ENCODE measurements at regions not wholly inside any gene's neighbourhood (a gene's known extent, or its start where the extent isn't known, plus 50 kb on each side); places are given as distances from the start of the nearest gene placed in this dataset.

GRCh38 chr4:123020285-123020684 lies 97.9 kb upstream of the NUDT6 start:
- H3K27me3 ChIP-seq (ENCODE audit: insufficient read depth) = no peaks in the 10 kb centered on the region
- WGBS (ENCODE audit: low lambda C conversion rate) = 98% methylated on average over 11 of the region's 11 CpGs
- CTCF ChIA-PET = no interaction called here

More at GRCh38 chr4:123020285-123020684, 97.9 kb upstream of the NUDT6 start:
- no peak overlapping the region for H3K4me3 ChIP-seq (ENCODE audit: low read depth in 2 of 2, low read length in 1 of 2)
- H3K9ac ChIP-seq = no peak overlapping the region
- TF ChIP-seq NFIC (IDR thresholded peaks at IDR 0.05; ENCODE audit: borderline replicate concordance) (no peak), SMC3 (IDR thresholded peaks at IDR 0.05; ENCODE audit: low read depth, low read length) (no peak), CTCF (IDR thresholded peaks at IDR 0.05) (no peak), CHD2 (IDR thresholded peaks at IDR 0.05; ENCODE audit: low read length, partially characterized antibody) (no peak), TAF1 (IDR thresholded peaks at IDR 0.05; ENCODE audit: borderline replicate concordance, low read depth, low read length) (no peak), MAX (IDR thresholded peaks at IDR 0.05; ENCODE audit: low read depth) (no peak), EZH2phosphoT487 (IDR thresholded peaks at IDR 0.05; ENCODE audit: borderline replicate concordance, low read depth) (no peak), PBX3 (IDR thresholded peaks at IDR 0.05) (no peak), ELF1 (IDR thresholded peaks at IDR 0.05) (no peak), RAD21 (IDR thresholded peaks at IDR 0.05; ENCODE audit: low read length) (no peak), POLR2AphosphoS5 (IDR thresholded peaks at IDR 0.05; ENCODE audit: low read depth, low read length) (no peak), GATA2 (CRISPR knock-in tag; IDR thresholded peaks at IDR 0.05) (no peak), YY1 (IDR thresholded peaks at IDR 0.05; ENCODE audit: low read depth) (no peak), SIN3A (IDR thresholded peaks at IDR 0.05; ENCODE audit: borderline replicate concordance, low read depth, low read length) (no peak), RCOR1 (IDR thresholded peaks at IDR 0.05; ENCODE audit: low read length) (no peak), RFX5 (IDR thresholded peaks at IDR 0.05; ENCODE audit: low read length) (no peak), USF1 (IDR thresholded peaks at IDR 0.05; ENCODE audit: borderline replicate concordance, low read depth) (no peak), MXI1 (IDR thresholded peaks at IDR 0.05; ENCODE audit: low read depth, low read length) (no peak), GABPA (IDR thresholded peaks at IDR 0.05; ENCODE audit: low read depth) (no peak), NRF1 (IDR thresholded peaks at IDR 0.05; ENCODE audit: low read depth, low read length) (no peak)
- POLR2A ChIA-PET = no interaction called here
- no peak overlapping the region for H3K4me2 ChIP-seq
- no peaks in the 10 kb centered on the region for H3K9me2 ChIP-seq
- H2AFZ ChIP-seq (ENCODE audit: low read depth) = no peak overlapping the region
- DNase-seq = no peak
- no peaks in the 10 kb centered on the region for H3K9me3 ChIP-seq
- peaks cover 3% of the 10 kb centered on the region; the same call in 1 of the 2 replicates for H4K20me1 ChIP-seq (ENCODE audit: insufficient read depth)
- H3K27ac ChIP-seq (ENCODE audit: low read depth in 2 of 2, low read length in 1 of 2) = no peak overlapping the region
- peaks cover 6% of the 10 kb centered on the region; the same call in 1 of the 2 replicates for H3K79me2 ChIP-seq (ENCODE audit: insufficient read depth)
- peaks cover 0 to 14% of the 10 kb centered on the region in 2 experiments for H3K36me3 ChIP-seq (replicated peaks in 1 of 2; ENCODE audit: control insufficient read depth in 1 of 2, insufficient read depth in 2 of 2, low read length in 1 of 2)
- peaks cover 0 to 13% of the 10 kb centered on the region in 2 experiments; a peak in 3 of 4 replicates for H3K4me1 ChIP-seq (ENCODE audit: control insufficient read depth in 1 of 2, insufficient read depth in 2 of 2, low read depth in 1 of 2, low read length in 1 of 2)
- H3F3A ChIP-seq (replicated peaks; ENCODE audit: insufficient read depth) = peaks cover 17% of the 10 kb centered on the region

Data from SK-N-SH (cell line).